Chondrocyte (in vitro differentiated cells): ENCODE measurements at regions not wholly inside any gene's neighbourhood (a gene's known extent, or its start where the extent isn't known, plus 50 kb on each side); places are given as distances from the start of the nearest gene placed in this dataset.
A peak's percentile ranks its signal among the peaks of the same experiment; 100 is the strongest.

Experiments
- DNase-seq: peaks from one replicate; pipeline ENCODE4 v3.0.0; 2021; ENCODE audit warnings: mixed read lengths, low spot score
- H3K27ac Mint-ChIP-seq: one replicate; pipeline ENCODE4 v1.8.0; 2021; ENCODE audit warnings: mild to moderate bottlenecking, moderate library complexity, mixed read lengths; ENCODE audit not compliant: unreplicated experiment
- H3K27me3 Mint-ChIP-seq: 2 replicates; pipeline ENCODE4 v1.8.0; 2021; ENCODE audit warnings: low read depth, mixed read lengths
- H3K36me3 Mint-ChIP-seq: 2 replicates; pipeline ENCODE4 v1.8.0; 2021; ENCODE audit warnings: low read depth, mixed read lengths
- H3K4me1 Mint-ChIP-seq: 2 replicates; pipeline ENCODE4 v1.8.0; 2021; ENCODE audit warnings: low read depth, mild to moderate bottlenecking, mixed read lengths
- H3K4me3 Mint-ChIP-seq: one replicate; pipeline ENCODE4 v1.8.0; 2021; ENCODE audit warnings: mild to moderate bottlenecking, moderate library complexity, mixed read lengths; ENCODE audit not compliant: unreplicated experiment
- H3K9me3 Mint-ChIP-seq: 2 replicates; pipeline ENCODE4 v1.8.0; 2021; ENCODE audit warnings: low read depth, mixed read lengths
- TF ChIP-seq, protein P1 (sequence below): fragments of 200-600 bp; sonication (generic); IDR thresholded peaks from 2 replicates; pipeline ENCODE4 v1.5.0; 2021; ENCODE audit warnings: antibody characterized with exemption, mild to moderate bottlenecking, moderate library complexity

GRCh38 chr21:21921410-21922232 lies 923.4 kb downstream of the NCAM2 start:
- no peak overlapping the region for H3K4me3 Mint-ChIP-seq
- H3K27me3 Mint-ChIP-seq: peaks cover 2% of the 10 kb centered on the region
- no peak for DNase-seq
- no peaks in the 10 kb centered on the region for H3K36me3 Mint-ChIP-seq
- no peaks in the 10 kb centered on the region for H3K4me1 Mint-ChIP-seq
- TF ChIP-seq, protein P1, sequence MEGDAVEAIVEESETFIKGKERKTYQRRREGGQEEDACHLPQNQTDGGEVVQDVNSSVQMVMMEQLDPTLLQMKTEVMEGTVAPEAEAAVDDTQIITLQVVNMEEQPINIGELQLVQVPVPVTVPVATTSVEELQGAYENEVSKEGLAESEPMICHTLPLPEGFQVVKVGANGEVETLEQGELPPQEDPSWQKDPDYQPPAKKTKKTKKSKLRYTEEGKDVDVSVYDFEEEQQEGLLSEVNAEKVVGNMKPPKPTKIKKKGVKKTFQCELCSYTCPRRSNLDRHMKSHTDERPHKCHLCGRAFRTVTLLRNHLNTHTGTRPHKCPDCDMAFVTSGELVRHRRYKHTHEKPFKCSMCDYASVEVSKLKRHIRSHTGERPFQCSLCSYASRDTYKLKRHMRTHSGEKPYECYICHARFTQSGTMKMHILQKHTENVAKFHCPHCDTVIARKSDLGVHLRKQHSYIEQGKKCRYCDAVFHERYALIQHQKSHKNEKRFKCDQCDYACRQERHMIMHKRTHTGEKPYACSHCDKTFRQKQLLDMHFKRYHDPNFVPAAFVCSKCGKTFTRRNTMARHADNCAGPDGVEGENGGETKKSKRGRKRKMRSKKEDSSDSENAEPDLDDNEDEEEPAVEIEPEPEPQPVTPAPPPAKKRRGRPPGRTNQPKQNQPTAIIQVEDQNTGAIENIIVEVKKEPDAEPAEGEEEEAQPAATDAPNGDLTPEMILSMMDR: peak; percentile 88
- H3K27ac Mint-ChIP-seq: no peak overlapping the region
- H3K9me3 Mint-ChIP-seq: peaks cover 3% of the 10 kb centered on the region

DNA sequence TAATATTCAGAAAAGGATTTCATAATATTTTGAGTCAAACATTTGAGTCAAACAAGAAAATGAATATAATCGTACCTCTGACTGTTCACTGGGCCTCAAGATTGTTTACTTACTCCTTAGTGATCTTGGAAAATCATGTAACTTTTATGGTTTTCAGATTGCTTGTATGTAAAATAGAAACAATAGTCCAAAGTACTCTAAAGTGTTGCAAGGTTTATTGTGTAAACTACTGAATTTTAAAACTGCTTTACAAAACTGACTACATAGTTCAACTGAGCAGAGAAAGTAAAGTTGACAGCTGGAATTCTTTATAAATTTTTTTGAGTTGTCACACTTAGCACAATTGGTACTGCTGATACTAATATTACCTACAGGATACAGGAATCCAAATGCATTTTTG lies 931.0 kb downstream of the NCAM2 start:
- Mint-ChIP-seq H3K27me3 (no peaks in the 10 kb centered on the region), H3K9me3 (peaks cover 2% of the 10 kb centered on the region), H3K36me3 (no peaks in the 10 kb centered on the region), H3K4me1 (no peaks in the 10 kb centered on the region), H3K4me3 (no peak overlapping the region), H3K27ac (no peak overlapping the region)
- TF ChIP-seq, protein P1: no peak
- no peak for DNase-seq

GRCh38 chr21:21929789-21930188 lies 931.6 kb downstream of the NCAM2 start:
- Mint-ChIP-seq H3K4me1 (no peaks in the 10 kb centered on the region), H3K27me3 (no peaks in the 10 kb centered on the region), H3K9me3 (peaks cover 2% of the 10 kb centered on the region), H3K27ac (no peak overlapping the region), H3K36me3 (no peaks in the 10 kb centered on the region), H3K4me3 (no peak overlapping the region)
- TF ChIP-seq, protein P1: no peak
- DNase-seq: no peak

DNA sequence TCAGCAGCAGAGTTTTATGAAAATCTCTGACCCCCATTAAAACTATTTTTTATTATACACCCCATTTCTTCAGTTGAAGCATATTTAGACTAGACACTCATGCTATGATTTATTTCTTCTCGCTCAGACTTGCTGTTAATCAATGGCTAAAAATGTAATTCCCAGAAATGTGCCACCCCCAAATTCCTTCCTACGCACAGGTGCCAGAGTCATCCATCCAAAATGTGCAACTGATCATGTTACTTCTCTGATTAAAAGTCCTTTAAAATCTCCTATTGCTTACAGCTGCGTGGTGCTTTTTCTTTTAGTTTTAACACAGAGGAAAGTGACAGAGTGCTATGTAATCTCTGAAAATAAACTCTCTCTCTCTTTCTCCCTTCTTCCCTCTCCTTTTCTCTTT lies 954.4 kb downstream of the NCAM2 start:
- Mint-ChIP-seq H3K27me3 (no peaks in the 10 kb centered on the region), H3K36me3 (no peaks in the 10 kb centered on the region), H3K9me3 (peaks cover 5% of the 10 kb centered on the region), H3K4me3 (no peak overlapping the region), H3K4me1 (no peaks in the 10 kb centered on the region), H3K27ac (no peak overlapping the region)
- TF ChIP-seq, protein P1: no peak
- no peak for DNase-seq

DNA sequence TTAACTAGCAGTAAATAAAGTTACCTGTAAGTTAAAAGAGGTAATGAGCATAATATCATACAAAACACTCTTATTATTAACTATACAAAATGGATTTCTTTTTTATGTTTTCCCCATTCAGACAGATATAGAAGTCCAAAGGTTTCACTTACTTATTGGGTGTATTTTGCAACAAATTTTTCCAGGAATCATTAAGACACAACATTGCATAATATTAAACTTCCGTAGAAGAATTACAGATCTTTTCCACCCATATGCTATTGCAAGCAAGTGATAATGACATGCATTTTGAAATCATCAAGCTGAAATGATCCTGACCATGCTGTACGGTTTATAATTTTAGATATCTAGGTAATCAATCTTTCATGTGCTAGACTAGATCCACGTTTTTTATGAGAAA lies 957.0 kb downstream of the NCAM2 start:
- H3K27me3 Mint-ChIP-seq: no peaks in the 10 kb centered on the region
- no peaks in the 10 kb centered on the region for H3K4me1 Mint-ChIP-seq
- no peak for DNase-seq
- H3K4me3 Mint-ChIP-seq: no peak overlapping the region
- H3K9me3 Mint-ChIP-seq: peaks cover 8% of the 10 kb centered on the region
- H3K36me3 Mint-ChIP-seq: no peaks in the 10 kb centered on the region
- TF ChIP-seq, protein P1: no peak
- no peak overlapping the region for H3K27ac Mint-ChIP-seq
